ENCODE measurements at regions not wholly inside any gene's neighbourhood (a gene's known extent, or its start where the extent isn't known, plus 50 kb on each side); places are given as distances from the start of the nearest gene placed in this dataset.

GRCh38 chr7:34539003-34539402, 119.0 kb upstream of the NPSR1 start:
- intact Hi-C loops (cut with micrococcal nuclease), result no loop called here
- Mint-ChIP-seq H3K4me1 (ENCODE audit: insufficient read depth, unreplicated experiment) (no peaks in the 10 kb centered on the region), H3K4me3 (ENCODE audit: unreplicated experiment) (no peak overlapping the region), H3K27me3 (ENCODE audit: insufficient read depth, unreplicated experiment) (no peaks in the 10 kb centered on the region), H3K36me3 (ENCODE audit: insufficient read depth, unreplicated experiment) (no peaks in the 10 kb centered on the region), H3K27ac (ENCODE audit: low read depth, unreplicated experiment) (no peak overlapping the region), H3K9me3 (ENCODE audit: unreplicated experiment) (peaks cover 28% of the 10 kb centered on the region)
- ChIA-PET POLR2A (no interaction called here), CTCF (no interaction called here)
- no peak for DNase-seq (ENCODE audit: unreplicated experiment)
- TF ChIP-seq CTCF (IDR thresholded peaks at IDR 0.05; ENCODE audit: unreplicated experiment), result no peak
- no TSS peak for BruUV-seq (replicated peaks)

DNA sequence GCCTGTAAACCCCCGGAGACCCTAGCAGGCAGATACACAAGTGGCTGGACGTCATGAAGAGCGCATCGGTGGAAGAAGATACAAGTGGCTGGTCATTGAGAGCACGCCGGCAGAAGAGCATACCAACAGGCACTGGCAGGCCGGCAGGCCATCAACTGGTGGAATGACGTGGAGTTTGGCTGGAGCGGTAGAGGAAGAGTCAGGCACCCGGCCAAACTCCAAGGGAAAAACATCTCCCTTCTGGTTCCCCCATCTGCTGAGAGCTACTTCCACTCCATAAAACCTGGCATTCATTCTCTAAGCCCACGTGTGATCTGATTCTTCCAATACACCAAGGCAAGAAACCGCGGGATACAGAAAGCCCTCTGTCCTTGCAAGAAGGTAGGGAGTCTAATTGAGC, 113.4 kb upstream of the NPSR1 start:
- TF ChIP-seq CTCF (IDR thresholded peaks at IDR 0.05; ENCODE audit: unreplicated experiment), result no peak
- Mint-ChIP-seq H3K27ac (ENCODE audit: low read depth, unreplicated experiment) (no peak overlapping the region), H3K36me3 (ENCODE audit: insufficient read depth, unreplicated experiment) (no peaks in the 10 kb centered on the region), H3K9me3 (ENCODE audit: unreplicated experiment) (peaks cover 11% of the 10 kb centered on the region), H3K4me3 (ENCODE audit: unreplicated experiment) (no peak overlapping the region), H3K27me3 (ENCODE audit: insufficient read depth, unreplicated experiment) (no peaks in the 10 kb centered on the region), H3K4me1 (ENCODE audit: insufficient read depth, unreplicated experiment) (no peaks in the 10 kb centered on the region)
- ChIA-PET CTCF (no interaction called here), POLR2A (no interaction called here)
- no peak for DNase-seq (ENCODE audit: unreplicated experiment)
- no TSS peak for BruUV-seq (replicated peaks)
- intact Hi-C loops (cut with micrococcal nuclease), result no loop called here

DNA sequence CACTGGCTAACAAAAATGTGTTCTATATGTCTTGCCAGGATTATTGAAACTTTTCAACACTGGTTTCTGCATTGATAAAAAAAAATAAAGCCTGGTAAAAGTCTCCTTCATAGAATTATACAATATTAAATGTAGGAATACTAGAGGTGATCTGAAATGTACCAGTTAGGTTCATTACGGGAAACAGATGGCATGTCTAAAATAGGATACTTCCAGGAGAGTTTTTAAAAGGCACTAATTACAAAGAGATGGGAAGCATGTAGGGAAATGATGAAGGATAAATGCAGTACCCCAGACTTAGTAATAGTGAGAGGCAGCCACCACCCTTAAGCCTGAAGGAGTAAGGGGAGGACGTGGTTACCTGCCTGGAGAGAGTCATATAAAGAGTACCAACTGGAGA, 107.0 kb upstream of the NPSR1 start:
- no peaks in the 10 kb centered on the region for H3K36me3 Mint-ChIP-seq (ENCODE audit: insufficient read depth, unreplicated experiment)
- no TSS peak for BruUV-seq (replicated peaks)

DNA sequence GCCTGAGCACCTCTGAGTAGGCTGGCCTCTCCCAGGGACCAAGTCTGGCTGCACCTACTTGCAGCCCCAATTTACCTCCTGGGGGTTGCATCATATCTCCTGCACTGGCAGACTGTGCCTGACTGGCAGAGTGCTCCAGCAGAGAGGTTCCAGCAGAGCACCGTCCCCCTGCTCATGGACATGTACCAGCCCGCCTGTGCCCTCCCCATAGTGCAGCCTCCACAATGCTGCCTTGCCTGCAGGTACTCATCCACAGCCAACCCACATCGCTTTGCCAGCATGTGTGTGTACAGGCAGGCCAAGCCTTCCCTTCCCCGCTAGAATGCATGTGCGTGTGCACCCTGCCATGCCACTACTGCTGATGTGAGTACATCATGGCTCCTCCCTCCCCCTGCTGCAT, 105.5 kb upstream of the NPSR1 start:
- intact Hi-C loops (cut with micrococcal nuclease), result no loop called here
- BruUV-seq (replicated peaks), result no TSS peak
- Mint-ChIP-seq H3K27ac (ENCODE audit: low read depth, unreplicated experiment) (no peak overlapping the region), H3K27me3 (ENCODE audit: insufficient read depth, unreplicated experiment) (no peaks in the 10 kb centered on the region), H3K4me3 (ENCODE audit: unreplicated experiment) (no peak overlapping the region), H3K9me3 (ENCODE audit: unreplicated experiment) (peaks cover 37% of the 10 kb centered on the region), H3K36me3 (ENCODE audit: insufficient read depth, unreplicated experiment) (no peaks in the 10 kb centered on the region), H3K4me1 (ENCODE audit: insufficient read depth, unreplicated experiment) (no peaks in the 10 kb centered on the region)
- no peak for TF ChIP-seq CTCF (IDR thresholded peaks at IDR 0.05; ENCODE audit: unreplicated experiment)
- DNase-seq (ENCODE audit: unreplicated experiment), result peak; percentile 25
- ChIA-PET CTCF (no interaction called here), POLR2A (interaction anchor here (0.6 kb wide), 1 partner anchor 1057 kb away, joined by 3 read pairs; no protein-coding TSS in a partner anchor)

More for the DNA sequence above, 107.0 kb upstream of the NPSR1 start:
- ChIA-PET POLR2A (no interaction called here), CTCF (no interaction called here)
- intact Hi-C loops (cut with micrococcal nuclease), result no loop called here
- no peak for DNase-seq (ENCODE audit: unreplicated experiment)
- Mint-ChIP-seq H3K27me3 (ENCODE audit: insufficient read depth, unreplicated experiment) (no peaks in the 10 kb centered on the region), H3K4me1 (ENCODE audit: insufficient read depth, unreplicated experiment) (no peaks in the 10 kb centered on the region), H3K9me3 (ENCODE audit: unreplicated experiment) (peaks cover 23% of the 10 kb centered on the region), H3K4me3 (ENCODE audit: unreplicated experiment) (no peak overlapping the region), H3K27ac (ENCODE audit: low read depth, unreplicated experiment) (no peak overlapping the region)
- no peak for TF ChIP-seq CTCF (IDR thresholded peaks at IDR 0.05; ENCODE audit: unreplicated experiment)

All from MCF 10A (cell line).